ENCODE measurements at regions not wholly inside any gene's neighbourhood (a gene's known extent, or its start where the extent isn't known, plus 50 kb on each side); places are given as distances from the start of the nearest gene placed in this dataset.

GRCh38 chr17:43315858-43316521, 82.2 kb upstream of the RNU2-1 start:
- DNase-seq (no peak), ATAC-seq (no peak)
- Histone ChIP-seq H3K27me3 (no peaks in the 10 kb centered on the region), H3K4me1 (peaks cover 0 to 4% (median 0%) of the 10 kb centered on the region in 12 donors), H3K4me3 (no peak overlapping the region), H3K9me3 (peaks cover 0 to 8% (median 0%) of the 10 kb centered on the region in 12 donors), H3K36me3 (no peaks in the 10 kb centered on the region), H3K27ac (no peak overlapping the region)
- no peak for TF ChIP-seq CTCF (IDR thresholded peaks at IDR 0.05)
- TF ChIP-seq POLR2A (IDR thresholded peaks at IDR 0.05) = no peak
- intact Hi-C loops (cut with DNase I) = loop anchor here in 3 of 10 donors (5.0 to 10.0 kb wide), 3 partner anchors 49 to 294 kb away; partner anchors contain the start of genes VAT1 (in 2 of the 3) and RND2 (in 1 of the 3)
- 4 to 10% (median 6%) methylated on average over 15 of the region's 15 CpGs for WGBS, 4 donors

GRCh38 chr17:43315369-43315768, 81.6 kb upstream of the RNU2-1 start:
- peaks cover 0 to 4% (median 0%) of the 10 kb centered on the region in 12 donors for H3K4me1 ChIP-seq
- H3K9me3 ChIP-seq = peaks cover 0 to 8% (median 0%) of the 10 kb centered on the region in 12 donors
- TF ChIP-seq CTCF (IDR thresholded peaks at IDR 0.05) = no peak
- TF ChIP-seq POLR2A (IDR thresholded peaks at IDR 0.05) = no peak
- intact Hi-C loops (cut with DNase I) = loop anchor here in 3 of 10 donors (5.0 to 10.0 kb wide), 3 partner anchors 49 to 293 kb away; partner anchors contain the start of genes VAT1 (in 2 of the 3) and RND2 (in 1 of the 3)
- no peaks in the 10 kb centered on the region for H3K36me3 ChIP-seq
- 0 to 1% (median 0%) methylated on average over 7 to 32 of the region's 32 CpGs for WGBS, 4 donors
- ATAC-seq = no peak
- H3K27ac ChIP-seq = no peak overlapping the region
- DNase-seq = no peak
- no peaks in the 10 kb centered on the region for H3K27me3 ChIP-seq
- no peak overlapping the region for H3K4me3 ChIP-seq

- H3K27ac ChIP-seq = no peak overlapping the region
- TF ChIP-seq POLR2A (IDR thresholded peaks at IDR 0.05) = no peak
- no peak for TF ChIP-seq CTCF (IDR thresholded peaks at IDR 0.05)
- 90 to 94% (median 92%) methylated on average over 3 of the region's 3 CpGs for WGBS, 4 donors
- H3K4me3 ChIP-seq = no peak overlapping the region
- peaks cover 0 to 5% (median 0%) of the 10 kb centered on the region in 12 donors for H3K9me3 ChIP-seq
- no peaks in the 10 kb centered on the region for H3K36me3 ChIP-seq
- DNase-seq (no peak), ATAC-seq (no peak)
- intact Hi-C loops (cut with DNase I) = loop anchor here in 3 of 10 donors (5.0 to 10.0 kb wide), 3 partner anchors 50 to 292 kb away; partner anchors contain the start of genes VAT1 (in 2 of the 3) and RND2 (in 1 of the 3)
- H3K4me1 ChIP-seq = peaks cover 0 to 4% (median 0%) of the 10 kb centered on the region in 12 donors
- no peaks in the 10 kb centered on the region for H3K27me3 ChIP-seq
These were observed 80.8 kb upstream of the RNU2-1 start for GRCh38 chr17:43314611-43315011.

- no peak overlapping the region for H3K4me3 ChIP-seq
- ATAC-seq (no peak), DNase-seq (no peak)
- WGBS, 4 donors = 87 to 97% (median 93%) methylated on average over 5 of the region's 5 CpGs
- no peak overlapping the region for H3K27ac ChIP-seq
- intact Hi-C loops (cut with DNase I) = loop anchor here in 2 of 10 donors (10.0 kb wide), 2 partner anchors 53 to 287 kb away; partner anchors contain the start of genes RND2 (in 1 of the 2) and VAT1 (in 1 of the 2)
- no peaks in the 10 kb centered on the region for H3K9me3 ChIP-seq
- H3K36me3 ChIP-seq = no peaks in the 10 kb centered on the region
- H3K27me3 ChIP-seq = no peaks in the 10 kb centered on the region
- TF ChIP-seq POLR2A (IDR thresholded peaks at IDR 0.05) = no peak
- TF ChIP-seq CTCF (IDR thresholded peaks at IDR 0.05) = no peak
- peaks cover 0 to 4% (median 0%) of the 10 kb centered on the region in 12 donors for H3K4me1 ChIP-seq
These were observed 78.2 kb upstream of the RNU2-1 start for GRCh38 chr17:43312011-43312410.
